GM19351 (cell line): ENCODE measurements at regions not wholly inside any gene's neighbourhood (a gene's known extent, or its start where the extent isn't known, plus 50 kb on each side); places are given as distances from the start of the nearest gene placed in this dataset.

Source experiments
- ATAC-seq: cut with Tn5 transposase; IDR thresholded peaks from one replicate; pipeline ENCODE4 v1.9.1; 2021; ENCODE audit warnings: mild to moderate bottlenecking, moderate library complexity; ENCODE audit not compliant: unreplicated experiment

- no peak for ATAC-seq
Observed at GRCh38 chr20:52590100-52590499, 382.1 kb upstream of the TSHZ2 start.

- ATAC-seq, result no peak
Observed at GRCh38 chr20:52589251-52589812, 382.8 kb upstream of the TSHZ2 start.

GRCh38 chr20:52586660-52587059 is 385.5 kb upstream of the TSHZ2 start:
- ATAC-seq, result no peak

GRCh38 chr20:52585333-52585732 is 386.8 kb upstream of the TSHZ2 start:
- ATAC-seq, result no peak

- ATAC-seq, result no peak
Observed at GRCh38 chr20:52578559-52578958, 387.0 kb upstream of the ZFP64 start.

- no peak for ATAC-seq
Observed at GRCh38 chr20:52577696-52578095, 386.1 kb upstream of the ZFP64 start.

- ATAC-seq, result no peak
Observed at GRCh38 chr20:52572687-52573086, 381.1 kb upstream of the ZFP64 start.

- ATAC-seq, result no peak
Observed at GRCh38 chr20:52569201-52569600, 377.6 kb upstream of the ZFP64 start.

GRCh38 chr20:52565614-52566013 is 374.0 kb upstream of the ZFP64 start:
- no peak for ATAC-seq

- no peak for ATAC-seq
Observed at GRCh38 chr20:52564594-52564993, 373.0 kb upstream of the ZFP64 start.

GRCh38 chr20:52552181-52552872 is 360.7 kb upstream of the ZFP64 start:
- ATAC-seq, result no peak

GRCh38 chr20:52542131-52542530 is 350.6 kb upstream of the ZFP64 start:
- ATAC-seq, result no peak

GRCh38 chr20:52540509-52540908 is 348.9 kb upstream of the ZFP64 start:
- no peak for ATAC-seq

GRCh38 chr20:52539891-52540290 is 348.3 kb upstream of the ZFP64 start:
- ATAC-seq, result no peak

GRCh38 chr20:52536841-52537400 is 345.3 kb upstream of the ZFP64 start:
- ATAC-seq, result no peak

GRCh38 chr20:52536040-52536439 is 344.5 kb upstream of the ZFP64 start:
- ATAC-seq, result no peak

GRCh38 chr20:52534616-52535015 is 343.0 kb upstream of the ZFP64 start:
- ATAC-seq, result no peak

- ATAC-seq, result no peak
Observed at GRCh38 chr20:52533401-52533800, 341.8 kb upstream of the ZFP64 start.

GRCh38 chr20:52532674-52533073 is 341.1 kb upstream of the ZFP64 start:
- ATAC-seq, result no peak

GRCh38 chr20:52530571-52530970 is 339.0 kb upstream of the ZFP64 start:
- no peak for ATAC-seq

GRCh38 chr20:52529826-52530225 is 338.2 kb upstream of the ZFP64 start:
- no peak for ATAC-seq

GRCh38 chr20:52524861-52525260 is 333.3 kb upstream of the ZFP64 start:
- no peak for ATAC-seq

- ATAC-seq, result no peak
Observed at GRCh38 chr20:52518735-52519134, 327.2 kb upstream of the ZFP64 start.
